GM12892 (cell line): ENCODE measurements at regions not wholly inside any gene's neighbourhood (a gene's known extent, or its start where the extent isn't known, plus 50 kb on each side); places are given as distances from the start of the nearest gene placed in this dataset.

Source experiments
- POLR2A ChIP-seq: IDR thresholded peaks from 2 replicates; pipeline ENCODE4 v1.6.1; 2011; ENCODE audit warnings: low read depth, low read length, control low read depth
- POLR2AphosphoS5 ChIP-seq: IDR thresholded peaks from 2 replicates; pipeline ENCODE4 v1.6.1; 2011; ENCODE audit warnings: low read depth, low read length, control low read depth
- TAF1 ChIP-seq: IDR thresholded peaks from 2 replicates; pipeline ENCODE4 v1.6.1; 2011; ENCODE audit warnings: low read depth, mild to moderate bottlenecking, control low read depth, low read length, borderline replicate concordance

DNA sequence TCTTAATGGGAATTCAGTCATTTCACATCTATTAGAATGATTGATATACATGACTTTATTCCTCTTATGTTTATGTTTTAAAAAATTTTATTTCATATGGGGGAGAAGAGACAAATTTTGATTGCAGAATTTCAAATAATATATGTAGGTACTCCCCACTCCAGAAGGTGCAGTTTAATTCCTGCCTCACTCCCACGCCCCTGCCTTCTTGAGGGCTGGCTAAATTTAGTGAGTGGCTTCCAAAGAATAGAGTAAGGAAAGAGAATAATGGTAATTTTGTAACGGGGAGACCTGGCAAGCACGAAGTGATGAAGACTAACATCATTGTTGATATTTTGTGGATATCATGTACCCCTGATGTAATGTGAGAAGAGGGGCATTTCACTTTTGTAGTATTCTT is 94.7 kb upstream of the FAM78B start:
- TF ChIP-seq POLR2A = no peak
- no peak for TF ChIP-seq POLR2AphosphoS5
- no peak for TF ChIP-seq TAF1
